ENCODE measurements at regions not wholly inside any gene's neighbourhood (a gene's known extent, or its start where the extent isn't known, plus 50 kb on each side); places are given as distances from the start of the nearest gene placed in this dataset.

- no peak overlapping the region for H3K23ac ChIP-seq (ENCODE audit: low read length)
- H3K4me3 ChIP-seq (ENCODE audit: low read length) = no peak overlapping the region
- no CpG with 5 or more reads among the region's 7 CpGs for WGBS (ENCODE audit: extremely low coverage, insufficient coverage, low lambda C conversion rate)
- no peak overlapping the region for H3K4ac ChIP-seq (ENCODE audit: low read depth, low read length)
- no peak for DNase-seq
- no peaks in the 10 kb centered on the region for H3K27me3 ChIP-seq (ENCODE audit: insufficient read depth, low read length, poor library complexity)
- H2BK5ac ChIP-seq (ENCODE audit: low read length) = no peak overlapping the region
- H3K4me2 ChIP-seq (ENCODE audit: low read length) = no peak overlapping the region
- no peak overlapping the region for H3K56ac ChIP-seq (ENCODE audit: low read length)
- no peak overlapping the region for H3K9ac ChIP-seq (ENCODE audit: low read length)
- no peak overlapping the region for H4K8ac ChIP-seq (ENCODE audit: low read depth, low read length)
- H2AK5ac ChIP-seq (ENCODE audit: low read length) = no peak overlapping the region
- H3K27ac ChIP-seq (ENCODE audit: low read depth, low read length) = no peak overlapping the region
- no peaks in the 10 kb centered on the region for H3K36me3 ChIP-seq (ENCODE audit: control insufficient read depth, insufficient read depth, low read length)
- H2BK120ac ChIP-seq (ENCODE audit: low read depth, low read length) = no peak overlapping the region
- H2BK15ac ChIP-seq (replicated peaks; ENCODE audit: low read depth) = no peak overlapping the region
- H3K4me1 ChIP-seq (ENCODE audit: control insufficient read depth, low read depth, low read length) = no peaks in the 10 kb centered on the region
- no peak overlapping the region for H4K5ac ChIP-seq (ENCODE audit: low read length)
- no peaks in the 10 kb centered on the region for H3K79me1 ChIP-seq (ENCODE audit: low read length)
- no peaks in the 10 kb centered on the region for H3K79me2 ChIP-seq (ENCODE audit: control insufficient read depth, insufficient read depth, low read length)
- H3K18ac ChIP-seq (ENCODE audit: low read length) = no peak overlapping the region
These were observed 130.2 kb upstream of the ATP2B2 start for GRCh38 chr3:10635446-10636076.

- no peaks in the 10 kb centered on the region for H3K27me3 ChIP-seq (ENCODE audit: insufficient read depth, low read length, poor library complexity)
- no peak overlapping the region for H2BK5ac ChIP-seq (ENCODE audit: low read length)
These were observed 132.0 kb upstream of the ATP2B2 start for GRCh38 chr3:10637342-10637741.

GRCh38 chr3:10638466-10638865, 133.1 kb upstream of the ATP2B2 start:
- H3K79me2 ChIP-seq (ENCODE audit: control insufficient read depth, insufficient read depth, low read length) = no peaks in the 10 kb centered on the region
- H3K36me3 ChIP-seq (ENCODE audit: control insufficient read depth, insufficient read depth, low read length) = no peaks in the 10 kb centered on the region
- no peak overlapping the region for H3K9ac ChIP-seq (ENCODE audit: low read length)
- H3K18ac ChIP-seq (ENCODE audit: low read length) = no peak overlapping the region
- no peaks in the 10 kb centered on the region for H3K27me3 ChIP-seq (ENCODE audit: insufficient read depth, low read length, poor library complexity)
- no peak overlapping the region for H2BK5ac ChIP-seq (ENCODE audit: low read length)
- H3K4ac ChIP-seq (ENCODE audit: low read depth, low read length) = no peak overlapping the region
- H3K27ac ChIP-seq (ENCODE audit: low read depth, low read length) = no peak overlapping the region
- H4K8ac ChIP-seq (ENCODE audit: low read depth, low read length) = no peak overlapping the region
- DNase-seq = no peak
- no peak overlapping the region for H2AK5ac ChIP-seq (ENCODE audit: low read length)
- H3K56ac ChIP-seq (ENCODE audit: low read length) = no peak overlapping the region
- H3K4me3 ChIP-seq (ENCODE audit: low read length) = no peak overlapping the region
- H3K4me2 ChIP-seq (ENCODE audit: low read length) = no peak overlapping the region
- H2BK120ac ChIP-seq (ENCODE audit: low read depth, low read length) = no peak overlapping the region
- H4K5ac ChIP-seq (ENCODE audit: low read length) = no peak overlapping the region
- no peaks in the 10 kb centered on the region for H3K4me1 ChIP-seq (ENCODE audit: control insufficient read depth, low read depth, low read length)
- H3K79me1 ChIP-seq (ENCODE audit: low read length) = no peaks in the 10 kb centered on the region
- H3K23ac ChIP-seq (ENCODE audit: low read length) = no peak overlapping the region
- H2BK15ac ChIP-seq (replicated peaks; ENCODE audit: low read depth) = no peak overlapping the region

More at GRCh38 chr3:10637342-10637741, 132.0 kb upstream of the ATP2B2 start:
- no peak overlapping the region for H2AK5ac ChIP-seq (ENCODE audit: low read length)
- no peak overlapping the region for H3K23ac ChIP-seq (ENCODE audit: low read length)
- no peak overlapping the region for H4K8ac ChIP-seq (ENCODE audit: low read depth, low read length)
- no peaks in the 10 kb centered on the region for H3K36me3 ChIP-seq (ENCODE audit: control insufficient read depth, insufficient read depth, low read length)
- H3K18ac ChIP-seq (ENCODE audit: low read length) = no peak overlapping the region
- H2BK15ac ChIP-seq (replicated peaks; ENCODE audit: low read depth) = no peak overlapping the region
- no peaks in the 10 kb centered on the region for H3K79me1 ChIP-seq (ENCODE audit: low read length)
- H3K79me2 ChIP-seq (ENCODE audit: control insufficient read depth, insufficient read depth, low read length) = no peaks in the 10 kb centered on the region
- H3K56ac ChIP-seq (ENCODE audit: low read length) = no peak overlapping the region
- H3K4me2 ChIP-seq (ENCODE audit: low read length) = no peak overlapping the region
- H3K27ac ChIP-seq (ENCODE audit: low read depth, low read length) = no peak overlapping the region
- H4K5ac ChIP-seq (ENCODE audit: low read length) = no peak overlapping the region
- H2BK120ac ChIP-seq (ENCODE audit: low read depth, low read length) = no peak overlapping the region
- H3K4me3 ChIP-seq (ENCODE audit: low read length) = no peak overlapping the region
- no peak overlapping the region for H3K9ac ChIP-seq (ENCODE audit: low read length)
- no peaks in the 10 kb centered on the region for H3K4me1 ChIP-seq (ENCODE audit: control insufficient read depth, low read depth, low read length)
- no peak for DNase-seq
- H3K4ac ChIP-seq (ENCODE audit: low read depth, low read length) = no peak overlapping the region

GRCh38 chr3:10641760-10642159, 136.4 kb upstream of the ATP2B2 start:
- no peak overlapping the region for H3K18ac ChIP-seq (ENCODE audit: low read length)
- WGBS (ENCODE audit: extremely low coverage, insufficient coverage, low lambda C conversion rate) = no CpG with 5 or more reads among the region's 2 CpGs
- no peak for DNase-seq
- no peaks in the 10 kb centered on the region for H3K27me3 ChIP-seq (ENCODE audit: insufficient read depth, low read length, poor library complexity)
- no peak overlapping the region for H3K4me3 ChIP-seq (ENCODE audit: low read length)
- H3K4ac ChIP-seq (ENCODE audit: low read depth, low read length) = no peak overlapping the region
- no peak overlapping the region for H2BK5ac ChIP-seq (ENCODE audit: low read length)
- H3K9ac ChIP-seq (ENCODE audit: low read length) = no peak overlapping the region
- no peak overlapping the region for H4K8ac ChIP-seq (ENCODE audit: low read depth, low read length)
- no peak overlapping the region for H2BK120ac ChIP-seq (ENCODE audit: low read depth, low read length)
- H4K5ac ChIP-seq (ENCODE audit: low read length) = no peak overlapping the region
- no peaks in the 10 kb centered on the region for H3K79me1 ChIP-seq (ENCODE audit: low read length)
- H3K79me2 ChIP-seq (ENCODE audit: control insufficient read depth, insufficient read depth, low read length) = no peaks in the 10 kb centered on the region
- no peak overlapping the region for H2BK15ac ChIP-seq (replicated peaks; ENCODE audit: low read depth)
- H3K4me1 ChIP-seq (ENCODE audit: control insufficient read depth, low read depth, low read length) = no peaks in the 10 kb centered on the region
- no peaks in the 10 kb centered on the region for H3K36me3 ChIP-seq (ENCODE audit: control insufficient read depth, insufficient read depth, low read length)
- H3K56ac ChIP-seq (ENCODE audit: low read length) = no peak overlapping the region
- no peak overlapping the region for H2AK5ac ChIP-seq (ENCODE audit: low read length)
- H3K27ac ChIP-seq (ENCODE audit: low read depth, low read length) = no peak overlapping the region
- H3K23ac ChIP-seq (ENCODE audit: low read length) = no peak overlapping the region
- H3K4me2 ChIP-seq (ENCODE audit: low read length) = no peak overlapping the region

- DNase-seq = no peak
- H3K4me2 ChIP-seq (ENCODE audit: low read length) = no peak overlapping the region
- no peak overlapping the region for H4K5ac ChIP-seq (ENCODE audit: low read length)
- H3K4me3 ChIP-seq (ENCODE audit: low read length) = no peak overlapping the region
- no peaks in the 10 kb centered on the region for H3K79me2 ChIP-seq (ENCODE audit: control insufficient read depth, insufficient read depth, low read length)
- no peak overlapping the region for H2BK120ac ChIP-seq (ENCODE audit: low read depth, low read length)
- no peak overlapping the region for H2BK5ac ChIP-seq (ENCODE audit: low read length)
- H4K8ac ChIP-seq (ENCODE audit: low read depth, low read length) = no peak overlapping the region
- no peaks in the 10 kb centered on the region for H3K79me1 ChIP-seq (ENCODE audit: low read length)
- no peak overlapping the region for H3K23ac ChIP-seq (ENCODE audit: low read length)
- no peak overlapping the region for H2BK15ac ChIP-seq (replicated peaks; ENCODE audit: low read depth)
- H3K36me3 ChIP-seq (ENCODE audit: control insufficient read depth, insufficient read depth, low read length) = no peaks in the 10 kb centered on the region
- H2AK5ac ChIP-seq (ENCODE audit: low read length) = no peak overlapping the region
- no peak overlapping the region for H3K56ac ChIP-seq (ENCODE audit: low read length)
- H3K9ac ChIP-seq (ENCODE audit: low read length) = no peak overlapping the region
- H3K4me1 ChIP-seq (ENCODE audit: control insufficient read depth, low read depth, low read length) = no peaks in the 10 kb centered on the region
- no CpG with 5 or more reads among the region's 4 CpGs for WGBS (ENCODE audit: extremely low coverage, insufficient coverage, low lambda C conversion rate)
- no peak overlapping the region for H3K18ac ChIP-seq (ENCODE audit: low read length)
- H3K27ac ChIP-seq (ENCODE audit: low read depth, low read length) = no peak overlapping the region
- H3K4ac ChIP-seq (ENCODE audit: low read depth, low read length) = no peak overlapping the region
- no peaks in the 10 kb centered on the region for H3K27me3 ChIP-seq (ENCODE audit: insufficient read depth, low read length, poor library complexity)
These were observed 138.8 kb upstream of the ATP2B2 start for GRCh38 chr3:10644189-10644588.

- DNase-seq = no peak
- no CpG with 5 or more reads among the region's 7 CpGs for WGBS (ENCODE audit: extremely low coverage, insufficient coverage, low lambda C conversion rate)
These were observed 140.4 kb upstream of the ATP2B2 start for GRCh38 chr3:10645800-10646199.

More at GRCh38 chr3:10645800-10646199, 140.4 kb upstream of the ATP2B2 start:
- Histone ChIP-seq H3K4ac (ENCODE audit: low read depth, low read length) (no peak overlapping the region), H3K56ac (ENCODE audit: low read length) (no peak overlapping the region), H3K27ac (ENCODE audit: low read depth, low read length) (no peak overlapping the region), H4K5ac (ENCODE audit: low read length) (no peak overlapping the region), H3K36me3 (ENCODE audit: control insufficient read depth, insufficient read depth, low read length) (no peaks in the 10 kb centered on the region), H3K18ac (ENCODE audit: low read length) (no peak overlapping the region), H3K4me2 (ENCODE audit: low read length) (no peak overlapping the region), H3K4me1 (ENCODE audit: control insufficient read depth, low read depth, low read length) (no peaks in the 10 kb centered on the region), H2BK15ac (replicated peaks; ENCODE audit: low read depth) (no peak overlapping the region), H3K23ac (ENCODE audit: low read length) (no peak overlapping the region), H2BK120ac (ENCODE audit: low read depth, low read length) (no peak overlapping the region), H2BK5ac (ENCODE audit: low read length) (no peak overlapping the region), H3K27me3 (ENCODE audit: insufficient read depth, low read length, poor library complexity) (no peaks in the 10 kb centered on the region), H3K4me3 (ENCODE audit: low read length) (no peak overlapping the region), H3K79me2 (ENCODE audit: control insufficient read depth, insufficient read depth, low read length) (no peaks in the 10 kb centered on the region), H3K9ac (ENCODE audit: low read length) (no peak overlapping the region), H4K8ac (ENCODE audit: low read depth, low read length) (no peak overlapping the region), H2AK5ac (ENCODE audit: low read length) (no peak overlapping the region), H3K79me1 (ENCODE audit: low read length) (no peaks in the 10 kb centered on the region)
